Left ventricle myocardium inferior (tissue), 1 donor: ENCODE measurements at regions not wholly inside any gene's neighbourhood (a gene's known extent, or its start where the extent isn't known, plus 50 kb on each side); places are given as distances from the start of the nearest gene placed in this dataset.

Experiments
- DNase-seq: peaks from one replicate; pipeline ENCODE4 v3.0.0-alpha.2; 2020
- H3K27ac ChIP-seq: fragments of 200-600 bp; replicated peaks from 2 replicates; pipeline ENCODE4 v1.8.0; 2021
- H3K27me3 ChIP-seq: fragments of 200-600 bp; 2 replicates; pipeline ENCODE4 v1.8.0; 2021; ENCODE audit warnings: low read depth
- H3K36me3 ChIP-seq: fragments of 200-600 bp; 2 replicates; pipeline ENCODE4 v1.8.0; 2021
- H3K4me1 ChIP-seq: fragments of 200-600 bp; 2 replicates; pipeline ENCODE4 v1.8.0; 2021
- H3K4me3 ChIP-seq: fragments of 200-600 bp; 2 replicates; pipeline ENCODE4 v1.8.0; 2021; ENCODE audit warnings: mild to moderate bottlenecking, moderate library complexity
- H3K9me3 ChIP-seq: fragments of 200-600 bp; replicated peaks from 2 replicates; pipeline ENCODE4 v1.8.0; 2021
- CTCF ChIP-seq: fragments of 200-600 bp; IDR thresholded peaks from 2 replicates; pipeline ENCODE4 v1.8.0; 2021; ENCODE audit warnings: antibody characterized with exemption, mild to moderate bottlenecking, borderline replicate concordance
- intact Hi-C: fragments of 100-400 bp; cut with micrococcal nuclease; formaldehyde crosslinking; loops from one replicate; pipeline ENCODE4 v1.11.0; 2022
- donor health status: DM: no; HTN: yes; CAD: no; lungs with severe emphysema.

GRCh38 chr1:208616776-208617175, 372.6 kb upstream of the PLXNA2 start:
- no peak overlapping the region for H3K27ac ChIP-seq
- DNase-seq, result no peak
- no peak overlapping the region for H3K4me3 ChIP-seq
- H3K27me3 ChIP-seq, result no peaks in the 10 kb centered on the region
- no peaks in the 10 kb centered on the region for H3K4me1 ChIP-seq
- intact Hi-C loops, result no loop called here
- H3K36me3 ChIP-seq, result no peaks in the 10 kb centered on the region
- H3K9me3 ChIP-seq, result peaks cover 35% of the 10 kb centered on the region
- no peak for TF ChIP-seq CTCF

- Histone ChIP-seq H3K9me3 (peaks cover 5% of the 10 kb centered on the region), H3K4me3 (no peak overlapping the region), H3K27ac (no peak overlapping the region), H3K27me3 (no peaks in the 10 kb centered on the region), H3K4me1 (no peaks in the 10 kb centered on the region), H3K36me3 (no peaks in the 10 kb centered on the region)
- no peak for DNase-seq
- no peak for TF ChIP-seq CTCF
- intact Hi-C loops, result no loop called here
Observed at GRCh38 chr1:208628022-208628914, 384.1 kb upstream of the PLXNA2 start.

GRCh38 chr1:208631092-208631491, 386.9 kb upstream of the PLXNA2 start:
- H3K36me3 ChIP-seq, result no peaks in the 10 kb centered on the region
- intact Hi-C loops, result no loop called here
- no peak for TF ChIP-seq CTCF
- H3K9me3 ChIP-seq, result no peaks in the 10 kb centered on the region
- no peak overlapping the region for H3K4me3 ChIP-seq
- no peaks in the 10 kb centered on the region for H3K27me3 ChIP-seq
- no peaks in the 10 kb centered on the region for H3K4me1 ChIP-seq
- H3K27ac ChIP-seq, result no peak overlapping the region
- DNase-seq, result no peak

GRCh38 chr1:208631506-208631905, 387.3 kb upstream of the PLXNA2 start:
- H3K4me3 ChIP-seq, result no peak overlapping the region
- DNase-seq, result no peak
- intact Hi-C loops, result no loop called here
- no peaks in the 10 kb centered on the region for H3K36me3 ChIP-seq
- H3K27me3 ChIP-seq, result no peaks in the 10 kb centered on the region
- TF ChIP-seq CTCF, result no peak
- H3K4me1 ChIP-seq, result no peaks in the 10 kb centered on the region
- H3K9me3 ChIP-seq, result no peaks in the 10 kb centered on the region
- H3K27ac ChIP-seq, result no peak overlapping the region

- DNase-seq, result no peak
- no peaks in the 10 kb centered on the region for H3K4me1 ChIP-seq
- no peak overlapping the region for H3K4me3 ChIP-seq
- intact Hi-C loops, result no loop called here
- H3K9me3 ChIP-seq, result no peaks in the 10 kb centered on the region
- no peak for TF ChIP-seq CTCF
- peaks cover 23% of the 10 kb centered on the region for H3K27me3 ChIP-seq
- H3K27ac ChIP-seq, result no peak overlapping the region
- no peaks in the 10 kb centered on the region for H3K36me3 ChIP-seq
Observed at GRCh38 chr1:208634346-208635140, 390.4 kb upstream of the PLXNA2 start.
